Gastrocnemius medialis (tissue), 4 donors: ENCODE measurements at regions not wholly inside any gene's neighbourhood (a gene's known extent, or its start where the extent isn't known, plus 50 kb on each side); places are given as distances from the start of the nearest gene placed in this dataset.
"Not testable (repeated sequence)": the region's sequence is repeated elsewhere in the genome, so short reads cannot be mapped to it uniquely, and the experiment has no call there.

Experiments
- POLR2A ChIP-seq, 2 donors: fragments of 450-650 bp; IDR thresholded peaks; one replicate each; pipeline ENCODE4 v1.6.1; 2017; ENCODE audit warnings: antibody characterized with exemption in 2 of 2, mild to moderate bottlenecking in 2 of 2, moderate library complexity in 2 of 2
- TF ChIP-seq, protein P1 (sequence below), 5 experiments: fragments of 450-650 bp in 3 of 5; fragments of 200-600 bp in 2 of 5; sonication (generic) in 2 of 5; IDR thresholded peaks in 4 of 5; conservative IDR thresholded peaks in 1 of 5; 1 replicate in 4 of 5; 2 replicates in 1 of 5; pipeline ENCODE4 v1.5.1; 2016 to 2019; ENCODE audit warnings: antibody characterized with exemption in 5 of 5, mild to moderate bottlenecking in 3 of 5, moderate library complexity in 3 of 5

DNA sequence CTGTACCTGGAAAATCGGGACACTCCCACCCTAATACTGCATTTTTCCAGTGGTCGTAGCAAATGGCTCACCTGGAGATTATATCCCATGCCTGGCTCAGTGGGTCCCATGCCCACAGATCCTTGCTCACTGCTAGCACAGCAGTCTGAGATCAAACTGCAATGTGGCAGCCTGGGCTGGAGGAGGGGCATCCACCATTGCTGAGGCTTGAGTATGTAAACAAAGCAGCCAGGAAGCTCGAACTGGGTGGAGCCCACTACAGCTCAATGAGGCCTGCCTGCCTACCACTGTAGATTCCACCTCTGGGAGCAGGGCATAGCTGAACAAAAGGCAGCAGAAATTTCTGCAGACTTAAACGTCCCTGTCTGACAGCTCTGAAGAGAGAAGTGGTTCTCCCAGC lies 213.6 kb upstream of the COX10 start:
- TF ChIP-seq, protein P1, sequence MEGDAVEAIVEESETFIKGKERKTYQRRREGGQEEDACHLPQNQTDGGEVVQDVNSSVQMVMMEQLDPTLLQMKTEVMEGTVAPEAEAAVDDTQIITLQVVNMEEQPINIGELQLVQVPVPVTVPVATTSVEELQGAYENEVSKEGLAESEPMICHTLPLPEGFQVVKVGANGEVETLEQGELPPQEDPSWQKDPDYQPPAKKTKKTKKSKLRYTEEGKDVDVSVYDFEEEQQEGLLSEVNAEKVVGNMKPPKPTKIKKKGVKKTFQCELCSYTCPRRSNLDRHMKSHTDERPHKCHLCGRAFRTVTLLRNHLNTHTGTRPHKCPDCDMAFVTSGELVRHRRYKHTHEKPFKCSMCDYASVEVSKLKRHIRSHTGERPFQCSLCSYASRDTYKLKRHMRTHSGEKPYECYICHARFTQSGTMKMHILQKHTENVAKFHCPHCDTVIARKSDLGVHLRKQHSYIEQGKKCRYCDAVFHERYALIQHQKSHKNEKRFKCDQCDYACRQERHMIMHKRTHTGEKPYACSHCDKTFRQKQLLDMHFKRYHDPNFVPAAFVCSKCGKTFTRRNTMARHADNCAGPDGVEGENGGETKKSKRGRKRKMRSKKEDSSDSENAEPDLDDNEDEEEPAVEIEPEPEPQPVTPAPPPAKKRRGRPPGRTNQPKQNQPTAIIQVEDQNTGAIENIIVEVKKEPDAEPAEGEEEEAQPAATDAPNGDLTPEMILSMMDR (IDR thresholded peaks at IDR 0.05 in 4 of 5, conservative IDR thresholded peaks at IDR 0.05 in 1 of 5): not testable (repeated sequence)
- TF ChIP-seq POLR2A (IDR thresholded peaks at IDR 0.05): not testable (repeated sequence)
